Gastroesophageal sphincter (tissue), 3 donors: ENCODE measurements at regions not wholly inside any gene's neighbourhood (a gene's known extent, or its start where the extent isn't known, plus 50 kb on each side); places are given as distances from the start of the nearest gene placed in this dataset.

Experiments used
- EP300 ChIP-seq: sonication (generic); formaldehyde crosslinking; IDR thresholded peaks from one replicate; pipeline ENCODE4 v1.6.1; 2017; ENCODE audit warnings: antibody characterized with exemption, mild to moderate bottlenecking
- POLR2A ChIP-seq, 2 donors: fragments of 450-650 bp; IDR thresholded peaks; one replicate each; pipeline ENCODE4 v1.6.1; 2017; ENCODE audit warnings: antibody characterized with exemption in 2 of 2, mild to moderate bottlenecking in 2 of 2, moderate library complexity in 1 of 2
- TF ChIP-seq, protein P1 (sequence below), 4 experiments: fragments of 200-600 bp in 2 of 4; fragments of 450-650 bp in 2 of 4; sonication (generic) in 1 of 4; IDR thresholded peaks; one replicate each; pipeline ENCODE4 v1.5.1; 2017 to 2019; ENCODE audit warnings: antibody characterized with exemption in 4 of 4, mild to moderate bottlenecking in 2 of 4, moderate library complexity in 2 of 4

DNA sequence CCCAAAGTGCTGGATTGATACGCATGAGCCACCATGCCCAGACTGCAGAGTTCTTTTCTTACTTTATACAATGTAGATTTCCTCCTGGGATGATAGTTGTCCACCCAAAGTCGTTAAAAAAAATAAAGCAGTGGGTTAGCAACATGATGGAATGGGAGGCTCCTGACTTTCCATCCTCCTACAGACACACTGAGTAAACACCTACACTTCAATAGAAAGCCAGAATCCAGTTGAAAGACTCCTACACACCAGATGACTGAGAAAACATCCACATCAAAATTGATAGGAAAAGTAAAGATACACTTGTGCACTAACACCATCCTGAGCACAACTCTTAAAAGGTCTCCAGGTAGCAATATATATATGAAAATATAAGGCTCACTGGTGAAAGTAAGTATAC is 95.0 kb upstream of the TUT7 start:
- TF ChIP-seq, protein P1, sequence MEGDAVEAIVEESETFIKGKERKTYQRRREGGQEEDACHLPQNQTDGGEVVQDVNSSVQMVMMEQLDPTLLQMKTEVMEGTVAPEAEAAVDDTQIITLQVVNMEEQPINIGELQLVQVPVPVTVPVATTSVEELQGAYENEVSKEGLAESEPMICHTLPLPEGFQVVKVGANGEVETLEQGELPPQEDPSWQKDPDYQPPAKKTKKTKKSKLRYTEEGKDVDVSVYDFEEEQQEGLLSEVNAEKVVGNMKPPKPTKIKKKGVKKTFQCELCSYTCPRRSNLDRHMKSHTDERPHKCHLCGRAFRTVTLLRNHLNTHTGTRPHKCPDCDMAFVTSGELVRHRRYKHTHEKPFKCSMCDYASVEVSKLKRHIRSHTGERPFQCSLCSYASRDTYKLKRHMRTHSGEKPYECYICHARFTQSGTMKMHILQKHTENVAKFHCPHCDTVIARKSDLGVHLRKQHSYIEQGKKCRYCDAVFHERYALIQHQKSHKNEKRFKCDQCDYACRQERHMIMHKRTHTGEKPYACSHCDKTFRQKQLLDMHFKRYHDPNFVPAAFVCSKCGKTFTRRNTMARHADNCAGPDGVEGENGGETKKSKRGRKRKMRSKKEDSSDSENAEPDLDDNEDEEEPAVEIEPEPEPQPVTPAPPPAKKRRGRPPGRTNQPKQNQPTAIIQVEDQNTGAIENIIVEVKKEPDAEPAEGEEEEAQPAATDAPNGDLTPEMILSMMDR (IDR thresholded peaks at IDR 0.05): no peak
- TF ChIP-seq POLR2A (IDR thresholded peaks at IDR 0.05): no peak
- no peak for TF ChIP-seq EP300
